Neural cell (in vitro differentiated cells): ENCODE measurements at regions not wholly inside any gene's neighbourhood (a gene's known extent, or its start where the extent isn't known, plus 50 kb on each side); places are given as distances from the start of the nearest gene placed in this dataset.

ENCODE experiments used
- H2AFZ ChIP-seq: fragments of 200-600, 300-800 bp; sonication (generic), shearing (Covaris generic); 2 replicates; pipeline ENCODE4 v1.6.0; 2014; ENCODE audit warnings: low read depth, mild to moderate bottlenecking, antibody characterized with exemption, low read length, moderate library complexity
- H3F3A ChIP-seq: fragments of 200-600 bp; shearing (Covaris generic); 2 replicates; pipeline ENCODE4 v1.6.1; 2016; ENCODE audit warnings: mild to moderate bottlenecking, moderate library complexity, mixed read lengths, antibody characterized with exemption, low read length; ENCODE audit not compliant: insufficient read depth, poor library complexity, severe bottlenecking
- H3K27ac ChIP-seq: fragments of 200-600, 300-800 bp; sonication (generic), shearing (Covaris generic); 2 replicates; pipeline ENCODE4 v1.5.1; 2014; ENCODE audit warnings: mild to moderate bottlenecking, low read length, moderate library complexity
- H3K27me3 ChIP-seq: fragments of 300-800, 200-600 bp; sonication (generic), shearing (Covaris generic); 2 replicates; pipeline ENCODE4 v1.6.0; 2014; ENCODE audit warnings: mild to moderate bottlenecking, low read depth, low read length, moderate library complexity; ENCODE audit not compliant: insufficient read depth
- H3K36me3 ChIP-seq: fragments of 300-800, 200-600 bp; sonication (generic), shearing (Covaris generic); 2 replicates; pipeline ENCODE4 v1.5.1; 2014; ENCODE audit warnings: mild to moderate bottlenecking, antibody characterized with exemption, low read length, moderate library complexity; ENCODE audit not compliant: insufficient read depth
- H3K4me2 ChIP-seq: fragments of 300-800, 200-600 bp; sonication (generic), shearing (Covaris generic); 2 replicates; pipeline ENCODE4 v1.6.0; 2014; ENCODE audit warnings: mild to moderate bottlenecking, low read length
- H3K4me3 ChIP-seq: fragments of 300-800, 200-600 bp; sonication (generic), shearing (Covaris generic); 2 replicates; pipeline ENCODE4 v1.5.1; 2014; ENCODE audit warnings: mild to moderate bottlenecking, low read length, moderate library complexity
- H3K79me2 ChIP-seq: fragments of 200-600 bp; shearing (Covaris generic); replicated peaks from 2 replicates; pipeline ENCODE4 v1.6.0; 2014; ENCODE audit warnings: mild to moderate bottlenecking, low read length, moderate library complexity; ENCODE audit not compliant: insufficient read depth
- H3K9ac ChIP-seq: fragments of 300-800, 200-600 bp; sonication (generic), shearing (Covaris generic); 2 replicates; pipeline ENCODE4 v1.6.1; 2016; ENCODE audit warnings: mild to moderate bottlenecking, low read length, mixed read lengths
- H3K9me2 ChIP-seq: fragments of 200-600 bp; shearing (Covaris generic); 2 replicates; pipeline ENCODE4 v1.6.1; 2016; ENCODE audit warnings: mild to moderate bottlenecking, low read length, mixed read lengths; ENCODE audit not compliant: insufficient read depth
- H3K9me3 ChIP-seq: fragments of 200-600, 300-800 bp; sonication (generic), shearing (Covaris generic); 2 replicates; pipeline ENCODE4 v1.6.1; 2016; ENCODE audit warnings: mild to moderate bottlenecking, mixed run types, low read length, moderate library complexity, mixed read lengths
- H4K20me1 ChIP-seq: fragments of 200-600 bp; shearing (Covaris generic); 2 replicates; pipeline ENCODE4 v1.6.1; 2016; ENCODE audit warnings: mild to moderate bottlenecking, mixed run types; ENCODE audit not compliant: insufficient read depth
- EP300 ChIP-seq: fragments of 450-650 bp; conservative IDR thresholded peaks from 2 replicates; pipeline ENCODE4 v1.6.1; 2014; ENCODE audit warnings: antibody characterized with exemption, mild to moderate bottlenecking, moderate library complexity; ENCODE audit not compliant: poor library complexity, severe bottlenecking
- EZH2 ChIP-seq: fragments of 200-600, 300-800 bp; shearing (Covaris generic), sonication (generic); IDR thresholded peaks from 2 replicates; pipeline ENCODE4 v1.6.1; 2014; ENCODE audit warnings: antibody characterized with exemption, low read length, borderline replicate concordance, mild to moderate bottlenecking; ENCODE audit not compliant: insufficient read depth, poor library complexity, severe bottlenecking
- MXI1 ChIP-seq: fragments of 450-650 bp; conservative IDR thresholded peaks from 2 replicates; pipeline ENCODE4 v1.6.1; 2014; ENCODE audit warnings: antibody characterized with exemption, mild to moderate bottlenecking; ENCODE audit not compliant: poor library complexity, severe bottlenecking
- POLR2AphosphoS5 ChIP-seq: IDR thresholded peaks from 2 replicates; pipeline ENCODE4 v1.6.1; 2012
- RAD21 ChIP-seq: fragments of 450-650 bp; conservative IDR thresholded peaks from 2 replicates; pipeline ENCODE4 v1.6.1; 2014; ENCODE audit warnings: antibody characterized with exemption, mild to moderate bottlenecking, moderate library complexity
- SMC3 ChIP-seq: fragments of 450-650 bp; conservative IDR thresholded peaks from 2 replicates; pipeline ENCODE4 v1.6.1; 2014; ENCODE audit warnings: antibody characterized with exemption, mild to moderate bottlenecking, moderate library complexity; ENCODE audit not compliant: poor library complexity
- TAF1 ChIP-seq: IDR thresholded peaks from 2 replicates; pipeline ENCODE4 v1.6.1; 2012; ENCODE audit warnings: low read depth
- TF ChIP-seq, protein P1 (sequence below): fragments of 450-650 bp; IDR thresholded peaks from 2 replicates; pipeline ENCODE4 v1.5.1; 2014; ENCODE audit warnings: antibody characterized with exemption, mild to moderate bottlenecking, moderate library complexity; ENCODE audit not compliant: poor library complexity, severe bottlenecking
- TF ChIP-seq, protein P2 (sequence below): IDR thresholded peaks from 2 replicates; pipeline ENCODE4 v1.6.1; 2012; ENCODE audit warnings: borderline replicate concordance

GRCh38 chr4:148923881-148924280 is 481.7 kb upstream of the NR3C2 start:
- Histone ChIP-seq H3K9me3 (no peaks in the 10 kb centered on the region), H4K20me1 (no peaks in the 10 kb centered on the region), H3K36me3 (no peaks in the 10 kb centered on the region), H3K27me3 (no peaks in the 10 kb centered on the region), H2AFZ (no peak overlapping the region), H3F3A (no peaks in the 10 kb centered on the region), H3K9ac (no peak overlapping the region), H3K27ac (no peak overlapping the region), H3K79me2 (no peaks in the 10 kb centered on the region), H3K9me2 (no peaks in the 10 kb centered on the region), H3K4me3 (no peak overlapping the region), H3K4me2 (no peak overlapping the region)
- TF ChIP-seq RAD21 (no peak), POLR2AphosphoS5 (no peak), SMC3 (no peak), MXI1 (no peak), EP300 (no peak), TAF1 (no peak), EZH2 (no peak)
- TF ChIP-seq, protein P1, sequence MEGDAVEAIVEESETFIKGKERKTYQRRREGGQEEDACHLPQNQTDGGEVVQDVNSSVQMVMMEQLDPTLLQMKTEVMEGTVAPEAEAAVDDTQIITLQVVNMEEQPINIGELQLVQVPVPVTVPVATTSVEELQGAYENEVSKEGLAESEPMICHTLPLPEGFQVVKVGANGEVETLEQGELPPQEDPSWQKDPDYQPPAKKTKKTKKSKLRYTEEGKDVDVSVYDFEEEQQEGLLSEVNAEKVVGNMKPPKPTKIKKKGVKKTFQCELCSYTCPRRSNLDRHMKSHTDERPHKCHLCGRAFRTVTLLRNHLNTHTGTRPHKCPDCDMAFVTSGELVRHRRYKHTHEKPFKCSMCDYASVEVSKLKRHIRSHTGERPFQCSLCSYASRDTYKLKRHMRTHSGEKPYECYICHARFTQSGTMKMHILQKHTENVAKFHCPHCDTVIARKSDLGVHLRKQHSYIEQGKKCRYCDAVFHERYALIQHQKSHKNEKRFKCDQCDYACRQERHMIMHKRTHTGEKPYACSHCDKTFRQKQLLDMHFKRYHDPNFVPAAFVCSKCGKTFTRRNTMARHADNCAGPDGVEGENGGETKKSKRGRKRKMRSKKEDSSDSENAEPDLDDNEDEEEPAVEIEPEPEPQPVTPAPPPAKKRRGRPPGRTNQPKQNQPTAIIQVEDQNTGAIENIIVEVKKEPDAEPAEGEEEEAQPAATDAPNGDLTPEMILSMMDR = no peak
- TF ChIP-seq, protein P2, sequence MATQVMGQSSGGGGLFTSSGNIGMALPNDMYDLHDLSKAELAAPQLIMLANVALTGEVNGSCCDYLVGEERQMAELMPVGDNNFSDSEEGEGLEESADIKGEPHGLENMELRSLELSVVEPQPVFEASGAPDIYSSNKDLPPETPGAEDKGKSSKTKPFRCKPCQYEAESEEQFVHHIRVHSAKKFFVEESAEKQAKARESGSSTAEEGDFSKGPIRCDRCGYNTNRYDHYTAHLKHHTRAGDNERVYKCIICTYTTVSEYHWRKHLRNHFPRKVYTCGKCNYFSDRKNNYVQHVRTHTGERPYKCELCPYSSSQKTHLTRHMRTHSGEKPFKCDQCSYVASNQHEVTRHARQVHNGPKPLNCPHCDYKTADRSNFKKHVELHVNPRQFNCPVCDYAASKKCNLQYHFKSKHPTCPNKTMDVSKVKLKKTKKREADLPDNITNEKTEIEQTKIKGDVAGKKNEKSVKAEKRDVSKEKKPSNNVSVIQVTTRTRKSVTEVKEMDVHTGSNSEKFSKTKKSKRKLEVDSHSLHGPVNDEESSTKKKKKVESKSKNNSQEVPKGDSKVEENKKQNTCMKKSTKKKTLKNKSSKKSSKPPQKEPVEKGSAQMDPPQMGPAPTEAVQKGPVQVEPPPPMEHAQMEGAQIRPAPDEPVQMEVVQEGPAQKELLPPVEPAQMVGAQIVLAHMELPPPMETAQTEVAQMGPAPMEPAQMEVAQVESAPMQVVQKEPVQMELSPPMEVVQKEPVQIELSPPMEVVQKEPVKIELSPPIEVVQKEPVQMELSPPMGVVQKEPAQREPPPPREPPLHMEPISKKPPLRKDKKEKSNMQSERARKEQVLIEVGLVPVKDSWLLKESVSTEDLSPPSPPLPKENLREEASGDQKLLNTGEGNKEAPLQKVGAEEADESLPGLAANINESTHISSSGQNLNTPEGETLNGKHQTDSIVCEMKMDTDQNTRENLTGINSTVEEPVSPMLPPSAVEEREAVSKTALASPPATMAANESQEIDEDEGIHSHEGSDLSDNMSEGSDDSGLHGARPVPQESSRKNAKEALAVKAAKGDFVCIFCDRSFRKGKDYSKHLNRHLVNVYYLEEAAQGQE = no peak

GRCh38 chr4:148922497-148922896 is 480.3 kb upstream of the NR3C2 start:
- Histone ChIP-seq H3F3A (no peaks in the 10 kb centered on the region), H3K9ac (no peak overlapping the region), H3K27ac (no peak overlapping the region), H3K27me3 (no peaks in the 10 kb centered on the region), H3K4me3 (no peak overlapping the region), H2AFZ (no peak overlapping the region), H3K79me2 (no peaks in the 10 kb centered on the region), H4K20me1 (no peaks in the 10 kb centered on the region), H3K9me3 (no peaks in the 10 kb centered on the region), H3K36me3 (no peaks in the 10 kb centered on the region), H3K4me2 (no peak overlapping the region), H3K9me2 (no peaks in the 10 kb centered on the region)
- TF ChIP-seq MXI1 (no peak), RAD21 (no peak), SMC3 (no peak), TAF1 (no peak)
- TF ChIP-seq, protein P1 = no peak
